ENCODE measurements at regions not wholly inside any gene's neighbourhood (a gene's known extent, or its start where the extent isn't known, plus 50 kb on each side); places are given as distances from the start of the nearest gene placed in this dataset.
"Not testable (repeated sequence)": the region's sequence is repeated elsewhere in the genome, so short reads cannot be mapped to it uniquely, and the experiment has no call there.

- not testable (repeated sequence) for DNase-seq, H3K9me3 ChIP-seq, H3K36me3 ChIP-seq, H3K4me3 ChIP-seq, H3K27me3 ChIP-seq
Observed at GRCh38 chrX:128674326-128675086, 622.3 kb upstream of the ACTRT1 start.

GRCh38 chrX:128664211-128664610 lies 612.0 kb upstream of the ACTRT1 start:
- DNase-seq, result no peak
- Histone ChIP-seq H3K36me3 (no peaks in the 10 kb centered on the region), H3K9me3 (no peaks in the 10 kb centered on the region), H3K27me3 (no peaks in the 10 kb centered on the region), H3K4me3 (no peak overlapping the region)

- DNase-seq, result no peak
- Histone ChIP-seq H3K4me3 (no peak overlapping the region), H3K27me3 (no peaks in the 10 kb centered on the region), H3K9me3 (no peaks in the 10 kb centered on the region), H3K36me3 (no peaks in the 10 kb centered on the region)
Observed at GRCh38 chrX:128653524-128654060, 601.4 kb upstream of the ACTRT1 start.

DNA sequence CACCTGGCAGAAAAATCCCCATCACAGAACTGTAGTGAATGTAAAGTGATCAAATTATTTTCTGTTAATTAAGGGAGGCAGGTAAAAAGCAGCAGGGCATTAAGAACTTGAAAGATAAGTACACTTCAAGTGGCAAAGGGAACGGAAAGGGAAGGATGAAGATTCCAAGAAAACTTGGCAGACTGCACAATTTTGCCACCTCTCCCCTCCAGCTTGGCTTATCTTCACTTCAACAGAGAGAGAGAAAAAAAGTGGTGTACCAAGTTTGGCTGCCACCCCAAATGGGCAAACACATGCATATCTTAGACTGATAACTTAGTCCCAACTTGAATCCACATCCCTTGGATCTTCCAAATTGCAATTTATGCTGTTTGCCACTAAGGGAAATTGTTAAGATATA lies 598.1 kb upstream of the ACTRT1 start:
- H3K4me3 ChIP-seq, result no peak overlapping the region
- H3K36me3 ChIP-seq, result no peaks in the 10 kb centered on the region
- DNase-seq, result no peak
- H3K27me3 ChIP-seq, result no peaks in the 10 kb centered on the region
- no peaks in the 10 kb centered on the region for H3K9me3 ChIP-seq

DNA sequence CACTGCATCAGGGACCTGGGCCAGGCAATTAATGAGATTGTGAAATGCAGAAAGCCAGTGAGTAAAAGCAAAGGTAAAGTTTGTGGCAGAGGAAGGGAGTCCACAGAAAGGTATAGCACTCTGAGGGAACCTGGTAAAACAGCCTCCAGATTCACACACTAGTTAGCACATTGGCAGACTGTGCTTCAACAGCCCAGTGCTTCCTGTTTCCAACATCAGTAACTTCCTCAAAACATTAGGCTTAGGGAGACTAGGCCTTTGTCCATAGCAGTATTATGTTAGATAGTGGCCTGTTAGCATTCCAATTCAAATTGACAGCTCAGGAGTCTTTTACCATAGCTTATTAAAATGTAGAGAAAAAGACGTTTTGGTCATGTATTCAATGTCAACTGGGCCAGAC lies 582.6 kb upstream of the ACTRT1 start:
- Histone ChIP-seq H3K4me3 (no peak overlapping the region), H3K9me3 (no peaks in the 10 kb centered on the region), H3K36me3 (no peaks in the 10 kb centered on the region), H3K27me3 (no peaks in the 10 kb centered on the region)
- no peak for DNase-seq

GRCh38 chrX:128623361-128623760 lies 571.2 kb upstream of the ACTRT1 start:
- Histone ChIP-seq H3K9me3 (no peaks in the 10 kb centered on the region), H3K27me3 (no peaks in the 10 kb centered on the region), H3K36me3 (no peaks in the 10 kb centered on the region), H3K4me3 (no peak overlapping the region)
- no peak for DNase-seq

- Histone ChIP-seq H3K36me3 (no peaks in the 10 kb centered on the region), H3K4me3 (no peak overlapping the region), H3K9me3 (no peaks in the 10 kb centered on the region), H3K27me3 (no peaks in the 10 kb centered on the region)
- no peak for DNase-seq
Observed at GRCh38 chrX:128622296-128622695, 570.1 kb upstream of the ACTRT1 start.

DNA sequence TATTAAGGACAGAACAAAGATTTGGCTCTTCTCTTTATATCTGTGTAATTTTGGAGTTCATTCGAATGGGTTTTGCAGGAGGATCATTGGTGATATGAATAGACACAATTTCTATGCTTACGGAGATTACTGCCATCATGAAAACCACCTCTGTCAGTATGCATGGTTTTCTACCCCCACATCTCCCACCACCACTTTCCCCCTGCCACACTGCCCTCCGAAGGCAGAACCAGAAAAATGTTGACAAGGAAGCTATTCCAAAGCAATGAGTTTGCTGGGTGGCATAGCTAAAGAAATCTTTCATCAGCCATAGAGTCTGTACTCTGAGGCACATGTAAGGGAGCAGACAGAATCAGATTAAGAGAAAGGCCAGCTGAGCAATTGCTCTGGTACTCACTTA lies 567.3 kb upstream of the ACTRT1 start:
- no peak overlapping the region for H3K4me3 ChIP-seq
- H3K36me3 ChIP-seq, result no peaks in the 10 kb centered on the region
- no peaks in the 10 kb centered on the region for H3K9me3 ChIP-seq
- no peak for DNase-seq
- H3K27me3 ChIP-seq, result no peaks in the 10 kb centered on the region

DNA sequence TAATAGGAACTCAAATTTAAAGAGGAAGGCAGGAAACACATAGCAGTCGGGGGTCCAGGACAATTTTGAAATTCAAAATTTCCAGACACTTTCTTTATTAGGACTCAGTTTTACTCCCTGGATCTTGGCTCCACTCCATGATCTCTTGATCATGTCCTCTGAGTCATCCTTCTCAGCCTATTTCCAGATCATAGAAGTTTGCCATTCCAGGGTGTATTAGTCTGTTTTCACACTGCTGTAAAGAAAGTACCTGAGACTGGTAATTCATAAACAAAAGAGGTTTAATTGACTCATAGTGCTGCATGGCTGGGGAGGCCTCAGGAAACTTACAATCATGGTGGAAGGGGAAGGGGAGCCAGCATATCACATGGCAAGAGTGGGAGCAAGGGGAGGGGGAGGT lies 564.7 kb upstream of the ACTRT1 start:
- H3K36me3 ChIP-seq, result no peaks in the 10 kb centered on the region
- no peak overlapping the region for H3K4me3 ChIP-seq
- no peak for DNase-seq
- no peaks in the 10 kb centered on the region for H3K27me3 ChIP-seq
- no peaks in the 10 kb centered on the region for H3K9me3 ChIP-seq

- H3K36me3 ChIP-seq, H3K4me3 ChIP-seq, H3K9me3 ChIP-seq, DNase-seq, H3K27me3 ChIP-seq: not testable (repeated sequence)
Observed at GRCh38 chrX:128606817-128607216, 554.6 kb upstream of the ACTRT1 start.

- H3K4me3 ChIP-seq, H3K36me3 ChIP-seq, H3K27me3 ChIP-seq, DNase-seq, H3K9me3 ChIP-seq: not testable (repeated sequence)
Observed at GRCh38 chrX:128606357-128606756, 554.2 kb upstream of the ACTRT1 start.

GRCh38 chrX:128601706-128602105 lies 549.5 kb upstream of the ACTRT1 start:
- no peak overlapping the region for H3K4me3 ChIP-seq
- no peaks in the 10 kb centered on the region for H3K27me3 ChIP-seq
- H3K36me3 ChIP-seq, result no peaks in the 10 kb centered on the region
- DNase-seq, result no peak
- no peaks in the 10 kb centered on the region for H3K9me3 ChIP-seq

DNA sequence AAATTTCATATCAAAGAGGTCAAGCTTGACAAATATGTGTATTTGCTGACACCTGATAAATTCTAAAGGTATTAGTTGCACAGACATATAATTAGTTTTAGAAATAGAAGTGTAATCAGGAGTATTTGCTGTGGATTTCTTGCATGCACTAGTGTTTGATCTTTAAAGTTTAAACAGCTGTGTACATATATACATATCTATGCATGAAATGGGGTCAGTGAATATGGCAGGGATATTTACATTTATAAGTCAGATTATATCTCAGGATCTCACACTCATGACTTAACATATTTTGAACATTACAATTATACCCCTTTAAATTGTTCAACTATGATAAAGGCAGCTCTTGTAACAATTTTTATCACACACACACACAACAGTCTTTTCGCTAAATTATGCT lies 547.4 kb upstream of the ACTRT1 start:
- no peak for DNase-seq
- H3K9me3 ChIP-seq, result no peaks in the 10 kb centered on the region
- H3K27me3 ChIP-seq, result no peaks in the 10 kb centered on the region
- H3K36me3 ChIP-seq, result no peaks in the 10 kb centered on the region
- no peak overlapping the region for H3K4me3 ChIP-seq

- Histone ChIP-seq H3K36me3 (no peaks in the 10 kb centered on the region), H3K27me3 (no peaks in the 10 kb centered on the region)
- no peak for DNase-seq
Observed at GRCh38 chrX:128582036-128582435, 529.8 kb upstream of the ACTRT1 start.

DNA sequence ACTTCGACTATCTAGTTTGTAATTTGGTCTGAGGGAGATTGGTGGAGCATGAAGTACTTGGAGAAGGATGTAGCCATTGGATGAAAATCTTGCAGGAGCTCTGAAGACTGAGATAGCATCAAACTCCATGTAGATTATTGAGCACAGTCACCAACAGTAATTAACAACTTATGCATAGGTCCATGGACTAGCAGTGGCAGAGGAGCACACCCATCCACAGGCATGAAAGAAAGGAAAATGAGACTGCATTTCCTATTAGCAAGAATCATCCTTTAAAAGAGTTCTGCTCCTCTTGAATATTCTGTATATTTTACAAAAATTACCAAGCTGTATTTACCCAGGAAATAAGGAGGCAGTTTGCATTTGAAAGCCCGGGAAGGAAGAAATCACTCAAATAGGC lies 529.4 kb upstream of the ACTRT1 start:
- H3K4me3 ChIP-seq, result no peak overlapping the region

More at GRCh38 chrX:128582036-128582435, 529.8 kb upstream of the ACTRT1 start:
- Histone ChIP-seq H3K4me3 (no peak overlapping the region), H3K9me3 (no peaks in the 10 kb centered on the region)

GRCh38 chrX:128543114-128543513 lies 490.9 kb upstream of the ACTRT1 start:
- Histone ChIP-seq H3K9me3 (no peaks in the 10 kb centered on the region), H3K27me3 (no peaks in the 10 kb centered on the region), H3K4me3 (no peak overlapping the region), H3K36me3 (no peaks in the 10 kb centered on the region)
- DNase-seq, result no peak

More for the DNA sequence above, 529.4 kb upstream of the ACTRT1 start:
- no peak for DNase-seq
- Histone ChIP-seq H3K27me3 (no peaks in the 10 kb centered on the region), H3K36me3 (no peaks in the 10 kb centered on the region), H3K9me3 (no peaks in the 10 kb centered on the region)

- DNase-seq, result no peak
- Histone ChIP-seq H3K4me3 (no peak overlapping the region), H3K9me3 (no peaks in the 10 kb centered on the region), H3K36me3 (no peaks in the 10 kb centered on the region), H3K27me3 (no peaks in the 10 kb centered on the region)
Observed at GRCh38 chrX:128518508-128518907, 466.3 kb upstream of the ACTRT1 start.

DNA sequence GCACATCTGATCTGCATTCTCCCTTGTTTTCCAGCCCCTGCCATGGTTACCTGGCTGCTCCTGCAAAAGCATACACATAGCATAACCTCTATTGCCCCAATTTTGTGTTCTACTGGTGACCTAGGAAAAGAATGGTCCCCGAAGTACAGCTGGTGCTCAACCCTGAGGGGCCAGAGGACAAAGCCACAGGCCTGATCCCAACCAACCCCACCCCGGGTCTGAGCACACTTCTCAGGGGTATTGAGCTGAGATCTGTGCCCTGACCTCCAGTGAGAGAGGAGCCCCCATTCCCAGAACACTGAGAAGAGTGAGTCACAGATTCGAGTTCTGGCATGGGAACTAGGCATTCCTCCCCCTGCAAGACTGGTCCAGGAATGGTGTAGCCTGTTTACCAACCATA lies 465.5 kb upstream of the ACTRT1 start:
- Histone ChIP-seq H3K4me3 (no peak overlapping the region), H3K27me3 (no peaks in the 10 kb centered on the region), H3K36me3 (no peaks in the 10 kb centered on the region), H3K9me3 (no peaks in the 10 kb centered on the region)
- no peak for DNase-seq
